Urothelium cell line (cell line): ENCODE measurements at regions not wholly inside any gene's neighbourhood (a gene's known extent, or its start where the extent isn't known, plus 50 kb on each side); places are given as distances from the start of the nearest gene placed in this dataset.

ENCODE experiments used
- DNase-seq: peaks from one replicate; pipeline ENCODE4 v3.0.0; 2011; ENCODE audit warnings: low spot score, mixed read lengths
- FAIRE-seq: peaks from 2 replicates; lab custom pipeline; 2011; peaks lifted over from hg19 to GRCh38; lab: Jason Lieb, UNC

DNA sequence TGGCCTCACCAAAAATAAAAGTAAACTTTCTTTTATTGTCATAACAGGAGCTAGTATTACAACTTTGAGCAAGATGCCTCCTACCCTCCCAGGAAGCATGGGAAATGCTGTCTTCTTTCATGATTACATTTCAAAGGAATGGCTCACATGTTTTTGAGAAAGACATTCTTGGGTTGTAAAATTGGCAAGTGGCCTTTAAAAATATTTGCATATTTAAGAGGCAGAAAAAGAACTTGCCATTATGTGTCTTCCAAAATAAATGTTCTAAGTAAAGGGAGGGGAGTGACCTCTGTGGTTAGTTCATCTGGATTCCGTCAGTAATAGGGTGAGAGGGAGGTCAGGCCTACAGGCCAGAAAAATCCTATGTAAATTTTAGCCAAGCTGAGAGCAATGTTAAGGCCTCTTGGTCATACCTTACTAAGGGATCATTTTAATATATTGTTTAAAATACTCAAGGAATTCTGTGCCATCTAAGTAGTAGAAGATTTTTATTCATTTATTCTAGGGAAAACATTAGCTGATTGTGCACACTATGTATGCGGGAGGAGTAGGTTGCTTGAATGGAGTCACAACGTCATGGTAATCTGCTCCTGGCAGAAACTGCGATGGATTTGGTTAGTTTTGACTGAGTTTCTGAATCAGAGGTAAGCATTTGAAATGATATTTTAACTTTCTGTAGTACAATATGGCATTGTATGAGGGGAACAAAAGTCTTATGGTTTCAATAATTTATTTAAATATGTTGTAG lies 1485.7 kb upstream of the CDH9 start:
- FAIRE-seq (no peak), DNase-seq (no peak)

DNA sequence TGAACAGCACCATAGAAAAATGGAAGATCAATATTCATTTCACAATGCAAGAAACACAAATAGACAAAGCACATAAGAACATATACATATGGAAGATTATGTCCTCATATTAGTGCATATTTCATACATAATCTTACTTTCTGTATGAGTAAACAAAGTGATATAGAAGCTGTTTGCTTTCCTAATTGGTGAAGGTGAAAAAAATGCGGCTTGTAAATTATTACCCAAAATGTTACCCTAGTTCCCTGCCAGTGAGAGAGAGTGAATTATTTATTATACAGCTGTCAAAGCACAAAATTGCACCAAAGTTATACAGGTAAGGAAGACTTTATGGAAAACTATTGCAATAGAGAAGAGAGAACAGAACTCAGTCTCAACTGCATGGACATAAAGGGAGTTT lies 1485.0 kb upstream of the CDH9 start:
- no peak for FAIRE-seq
- DNase-seq: no peak

DNA sequence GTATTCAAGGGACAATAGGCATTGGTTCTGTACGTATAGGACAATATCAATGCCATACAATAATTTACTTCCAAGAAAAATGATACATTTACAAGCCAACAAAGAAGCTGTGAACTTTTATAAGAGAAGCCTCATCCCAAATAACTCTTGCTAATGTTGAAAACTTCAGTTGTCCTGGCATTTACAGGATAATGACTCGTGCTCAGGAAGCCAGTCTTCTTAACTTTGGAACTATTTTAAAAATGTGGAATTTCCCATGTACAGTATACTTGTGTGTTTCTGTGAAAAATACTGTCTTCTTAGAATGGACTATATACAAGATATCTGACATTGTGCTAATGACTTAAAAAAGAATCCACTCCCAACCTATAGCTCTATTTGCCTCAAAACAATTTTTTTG lies 1479.3 kb upstream of the CDH9 start:
- no peak for DNase-seq
- FAIRE-seq: no peak

DNA sequence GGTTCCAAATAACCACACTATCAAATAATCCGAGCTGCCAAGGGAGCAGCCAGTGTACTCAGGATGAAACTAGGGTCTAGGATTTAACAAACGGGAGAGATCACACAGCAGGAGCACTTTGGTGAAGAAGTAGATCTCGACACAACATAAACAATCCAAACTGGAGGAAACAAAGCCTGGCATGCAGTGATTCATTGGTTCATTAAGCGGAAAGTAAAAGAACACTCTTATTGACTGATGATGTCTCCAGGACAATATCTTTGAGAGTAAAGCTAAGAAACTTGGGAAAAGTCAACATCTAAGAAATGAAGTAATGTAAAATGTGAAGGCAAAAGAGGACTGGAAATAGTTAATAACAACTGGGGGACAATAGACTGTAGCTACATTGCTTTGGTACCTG lies 1478.3 kb upstream of the CDH9 start:
- FAIRE-seq: no peak
- DNase-seq: no peak

DNA sequence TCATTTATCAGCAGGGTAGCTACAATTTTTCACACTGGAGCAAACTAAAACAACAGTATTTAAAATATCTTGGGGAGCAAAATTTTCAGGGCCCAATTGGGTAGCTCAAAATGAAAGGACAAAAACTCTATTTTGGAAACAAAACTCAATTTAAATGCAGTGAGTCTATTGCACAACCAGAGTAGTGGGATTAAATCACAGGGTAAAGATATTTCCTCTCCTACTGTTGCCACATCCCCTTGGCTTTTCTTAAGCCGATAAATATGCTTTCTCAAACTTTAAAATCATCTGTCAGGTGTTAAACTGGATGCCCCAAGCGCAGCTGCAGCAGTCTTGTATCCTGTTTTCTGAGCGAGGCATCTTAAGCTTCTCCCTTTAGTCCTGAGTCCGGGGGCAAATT lies 1474.3 kb upstream of the CDH9 start:
- no peak for DNase-seq
- FAIRE-seq: no peak

DNA sequence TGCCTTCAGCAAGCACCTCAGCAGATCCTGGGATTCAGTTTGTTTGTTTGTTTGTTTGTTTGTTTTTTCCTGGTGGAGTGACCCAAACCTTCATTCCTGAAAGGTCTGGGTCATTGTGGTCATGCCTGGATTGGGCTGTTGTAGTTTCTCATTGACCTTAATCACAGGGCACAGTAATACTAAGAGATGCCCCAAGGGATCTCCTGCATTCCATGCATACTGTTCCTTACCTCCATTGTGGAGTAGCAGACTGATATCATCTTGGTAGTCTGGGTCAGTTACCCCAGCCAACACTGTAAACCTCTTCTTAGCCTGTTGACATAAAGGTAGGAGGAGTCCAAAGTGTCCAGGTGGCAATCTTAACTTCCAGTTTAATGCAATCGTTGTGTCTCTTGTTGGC lies 1466.7 kb upstream of the CDH9 start:
- DNase-seq (no peak), FAIRE-seq (no peak)

DNA sequence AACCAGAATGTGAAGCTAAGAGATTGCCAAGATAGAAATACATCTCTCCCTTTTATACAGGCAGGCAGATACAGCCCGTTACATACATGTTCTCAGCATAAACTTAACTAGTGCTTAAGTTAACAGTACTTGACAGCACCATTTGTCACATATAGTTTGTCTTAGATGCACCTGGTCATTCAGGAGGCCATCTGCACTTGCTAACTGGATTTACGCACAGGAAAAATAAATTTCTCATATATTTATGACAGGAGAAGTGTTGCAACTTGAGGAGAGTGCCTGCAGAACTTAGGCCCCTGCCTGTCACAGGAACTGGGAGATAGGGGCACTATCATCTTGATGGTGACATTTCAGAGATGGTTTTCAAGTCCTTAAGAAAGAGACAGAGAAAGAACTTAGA lies 1462.1 kb upstream of the CDH9 start:
- FAIRE-seq (no peak), DNase-seq (no peak)

DNA sequence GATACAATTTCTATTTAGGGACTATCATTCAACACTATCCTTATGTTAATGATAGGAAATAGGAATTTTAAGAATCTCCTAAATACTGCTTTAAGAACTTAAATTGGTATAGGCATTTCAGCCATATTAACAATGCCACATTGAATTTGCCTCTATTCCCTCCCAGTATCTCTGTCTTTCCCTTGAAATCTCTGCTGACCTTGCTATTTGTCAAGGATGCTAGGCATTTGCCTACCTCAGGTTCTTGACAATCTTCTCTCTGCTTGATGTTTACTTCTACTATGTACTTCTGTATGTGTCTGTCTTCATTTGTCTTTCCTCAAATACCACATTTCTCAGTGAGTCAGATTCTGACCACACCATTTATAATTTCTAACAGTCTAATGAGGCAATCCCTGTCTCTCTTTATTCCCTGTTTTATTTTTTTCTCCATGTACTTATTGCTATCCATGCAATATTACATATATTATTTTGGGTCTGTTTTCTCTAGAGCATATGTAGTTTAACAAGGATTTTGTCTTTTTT lies 1461.4 kb upstream of the CDH9 start:
- DNase-seq (no peak), FAIRE-seq (no peak)

DNA sequence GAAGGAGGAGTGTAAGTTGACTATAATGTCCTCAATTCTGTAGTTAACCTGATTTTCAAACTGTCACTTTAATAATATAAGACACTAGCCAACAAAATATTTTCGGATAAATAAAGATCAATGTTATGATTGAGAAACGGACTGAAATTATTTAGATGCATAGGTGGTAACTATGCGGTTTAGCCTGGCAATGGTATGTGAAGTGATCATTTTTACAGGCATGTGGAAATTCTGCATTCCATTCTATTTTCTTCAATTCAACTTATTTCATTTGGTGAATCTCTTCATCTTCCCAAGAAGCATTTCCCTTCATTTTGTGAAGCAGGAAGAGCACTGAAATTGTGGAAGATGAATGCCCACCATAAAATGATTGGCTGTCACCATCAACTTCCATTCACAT lies 1457.5 kb upstream of the CDH9 start:
- no peak for DNase-seq
- no peak for FAIRE-seq

DNA sequence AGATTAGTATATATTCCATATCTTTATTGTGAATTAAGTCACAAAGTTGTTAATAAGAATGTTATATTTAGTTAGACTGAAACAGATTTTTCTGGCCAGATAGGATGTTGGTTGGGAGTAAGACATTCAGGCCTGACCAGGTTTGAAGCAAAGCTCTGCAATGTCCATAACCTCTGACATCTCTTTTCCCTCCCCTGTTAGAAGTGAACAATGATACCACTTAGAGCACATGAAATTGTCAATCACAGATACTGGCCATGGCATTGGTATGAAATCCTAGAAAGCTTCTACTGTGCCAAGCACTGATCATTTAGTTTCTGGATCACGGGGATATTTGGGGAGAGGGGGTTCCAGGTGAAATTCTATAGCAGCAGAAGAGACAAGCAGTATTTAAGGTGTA lies 1455.1 kb upstream of the CDH9 start:
- FAIRE-seq (no peak), DNase-seq (no peak)

DNA sequence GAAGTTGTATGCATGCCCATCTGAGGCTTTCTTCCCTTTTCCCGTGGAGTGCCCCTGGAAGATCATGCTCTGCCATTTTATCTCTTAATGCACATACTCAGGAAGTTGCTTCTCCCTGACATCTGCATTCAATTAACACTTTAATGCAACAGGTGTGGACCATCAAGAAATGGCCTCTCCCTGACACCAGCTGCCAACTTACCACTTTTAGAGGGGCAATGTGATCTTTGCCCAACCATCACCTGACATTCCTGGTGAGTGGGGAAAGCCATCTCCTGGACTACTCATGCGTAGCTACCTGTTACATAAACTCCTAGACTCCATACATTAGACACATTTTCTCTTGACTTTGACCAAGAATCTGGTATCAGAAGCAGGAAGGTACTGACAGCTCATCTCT lies 1450.4 kb upstream of the CDH9 start:
- DNase-seq (no peak), FAIRE-seq (no peak)

DNA sequence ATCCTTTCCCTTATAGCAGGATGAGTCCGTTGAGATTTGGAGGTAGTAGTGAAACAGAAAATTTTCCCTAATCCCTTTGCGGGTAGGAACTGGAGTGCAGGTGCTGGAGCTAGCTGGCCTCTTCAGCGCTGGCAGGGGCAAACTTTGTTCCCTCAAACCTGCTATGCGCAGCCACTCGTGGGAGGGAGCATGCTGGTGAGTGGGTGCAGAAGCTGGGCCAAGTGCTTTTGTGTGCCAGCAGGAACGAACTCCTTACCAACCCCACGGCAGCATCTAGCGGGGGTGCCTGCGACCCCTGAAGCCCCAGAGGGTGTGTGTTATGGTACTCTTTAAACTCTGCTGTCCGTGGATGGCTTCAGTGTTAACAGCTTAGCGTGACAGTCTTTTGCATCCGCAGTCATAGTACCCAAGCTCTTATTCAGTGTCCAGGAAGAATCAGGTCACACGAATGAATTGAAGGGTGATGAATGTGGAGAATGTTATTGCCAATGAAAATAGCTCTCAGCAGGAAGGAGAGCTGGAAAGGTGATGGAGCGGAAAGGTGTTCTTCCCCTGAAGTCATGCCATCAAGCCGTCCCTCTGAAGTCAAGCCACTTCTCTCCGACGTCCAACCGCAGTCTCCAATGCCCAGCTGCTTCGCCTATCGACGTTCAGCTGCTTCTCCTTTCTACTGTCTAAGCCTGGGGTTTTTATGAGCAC lies 1445.1 kb upstream of the CDH9 start:
- FAIRE-seq: no peak

DNA sequence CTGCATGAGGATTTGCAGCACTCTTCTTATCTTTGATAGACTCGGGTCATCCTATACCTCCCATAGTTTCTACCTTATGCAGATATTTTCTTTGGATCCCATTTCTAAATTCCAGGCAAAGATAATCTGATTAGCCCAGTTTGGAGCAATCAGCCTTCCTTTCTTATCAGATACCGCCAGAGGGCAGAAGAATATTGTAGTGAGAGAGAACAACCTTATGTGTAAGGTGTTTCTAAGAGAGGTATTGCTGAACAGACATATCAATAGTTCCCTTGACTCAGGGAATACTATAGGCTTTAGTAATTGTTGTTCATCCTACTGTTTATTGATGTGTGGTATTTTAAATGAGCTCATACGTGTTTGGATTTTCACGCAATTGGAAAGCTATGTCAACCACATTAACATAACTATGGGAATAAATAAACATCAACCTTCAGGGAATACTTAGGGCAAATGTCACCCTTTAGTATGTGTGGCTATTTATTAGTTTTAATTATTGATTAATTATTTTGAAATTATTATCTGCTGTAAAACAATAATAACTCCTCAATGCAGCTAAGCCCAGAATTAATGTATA lies 1435.2 kb upstream of the CDH9 start:
- DNase-seq: peak; percentile 8
- FAIRE-seq: no peak

More for the DNA sequence above, 1445.1 kb upstream of the CDH9 start:
- no peak for DNase-seq

DNA sequence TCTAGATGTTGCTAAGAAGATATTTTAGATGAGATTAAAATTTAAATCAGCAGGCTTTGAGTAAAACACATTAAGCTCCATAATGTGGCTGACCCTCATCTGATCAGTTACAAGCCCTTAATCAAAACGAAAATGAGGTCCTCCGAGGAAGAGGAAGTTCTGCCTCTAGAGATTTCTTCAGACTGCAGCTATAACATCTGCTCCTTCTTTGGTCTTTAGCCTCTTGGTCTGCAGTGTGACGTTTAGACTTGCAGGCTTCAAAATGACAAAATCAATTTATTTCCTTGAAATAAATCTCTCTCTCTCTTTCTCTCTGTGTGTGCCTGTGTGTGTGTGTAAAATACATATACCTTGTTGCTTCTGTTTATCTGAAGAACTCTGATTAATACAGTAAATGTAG lies 1429.8 kb upstream of the CDH9 start:
- DNase-seq: no peak
- no peak for FAIRE-seq

DNA sequence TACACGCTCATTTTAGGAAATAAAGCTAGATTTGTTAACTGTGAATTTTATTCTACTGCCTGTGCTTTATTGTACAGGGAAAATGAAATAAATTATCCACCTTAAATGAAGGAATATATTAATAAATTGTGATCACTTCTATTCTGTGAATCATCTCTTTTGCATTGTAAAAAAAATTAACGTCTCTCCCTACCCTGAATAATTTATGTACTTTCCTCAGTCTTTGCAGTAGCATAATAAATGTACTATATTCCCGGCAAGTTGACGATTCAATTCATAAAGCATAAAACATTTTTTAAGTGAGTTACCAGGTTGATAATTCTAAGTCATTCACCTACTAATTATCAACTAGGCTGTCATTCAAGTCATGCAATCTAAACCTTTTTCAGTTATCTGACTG lies 1425.3 kb upstream of the CDH9 start:
- FAIRE-seq (no peak), DNase-seq (no peak)

DNA sequence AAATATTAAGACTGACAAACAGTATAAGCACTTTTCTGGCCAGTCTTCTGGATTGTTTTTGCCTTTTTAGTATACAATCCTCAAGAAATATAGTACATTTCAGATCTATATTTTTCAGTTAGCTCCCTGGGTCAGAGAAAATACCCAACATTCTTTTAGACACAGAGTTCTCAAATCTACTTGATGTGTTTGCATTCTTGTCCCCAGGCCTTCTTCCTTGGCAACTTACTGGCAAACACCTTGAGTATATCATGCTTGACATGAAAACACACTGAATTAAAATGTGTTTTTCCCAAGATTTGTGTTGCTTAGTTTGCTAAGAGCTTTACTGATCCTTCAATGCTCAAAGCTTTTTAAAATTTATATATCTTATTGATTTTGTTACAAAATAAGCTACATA lies 1413.1 kb upstream of the CDH9 start:
- no peak for FAIRE-seq

DNA sequence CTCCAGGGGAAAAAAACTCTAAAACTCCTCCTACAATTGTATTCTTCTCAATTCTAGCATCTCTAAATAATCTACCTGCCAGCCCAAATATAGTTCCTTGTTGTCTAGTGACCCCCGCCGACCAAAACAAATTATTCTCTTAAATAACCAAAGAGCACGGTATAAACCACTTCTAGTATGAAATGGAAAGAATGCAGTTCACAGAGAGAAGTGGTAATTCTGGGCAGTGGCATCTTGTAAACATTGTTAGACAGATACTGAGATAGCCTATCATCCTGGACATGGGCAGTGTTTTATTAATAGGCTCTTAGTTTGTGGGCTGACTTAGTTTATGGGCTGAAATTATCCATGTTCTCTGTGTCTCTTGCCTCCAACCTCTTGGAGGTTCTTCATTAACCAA lies 1412.6 kb upstream of the CDH9 start:
- no peak for DNase-seq
- FAIRE-seq: no peak

More for the DNA sequence above, 1413.1 kb upstream of the CDH9 start:
- DNase-seq: no peak

DNA sequence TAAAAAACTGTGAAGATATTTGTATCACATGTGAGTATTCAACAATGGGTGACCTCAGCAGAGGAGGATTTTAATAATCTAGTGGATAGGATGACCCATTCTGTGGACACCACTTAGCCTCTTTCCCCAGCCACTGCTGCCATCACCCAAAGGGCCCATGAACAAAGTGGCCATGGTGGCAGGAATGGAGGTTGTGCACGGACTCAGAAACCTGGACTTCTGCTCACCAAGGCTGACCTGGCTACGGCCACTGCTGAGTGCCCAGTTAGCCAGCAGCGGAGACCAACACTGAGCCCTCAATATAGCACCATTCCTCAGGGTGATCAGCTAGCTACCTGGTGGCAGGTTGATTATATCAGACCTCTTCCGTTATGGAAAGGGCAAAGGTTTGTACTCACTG lies 1410.4 kb upstream of the CDH9 start:
- no peak for DNase-seq
- FAIRE-seq: no peak

DNA sequence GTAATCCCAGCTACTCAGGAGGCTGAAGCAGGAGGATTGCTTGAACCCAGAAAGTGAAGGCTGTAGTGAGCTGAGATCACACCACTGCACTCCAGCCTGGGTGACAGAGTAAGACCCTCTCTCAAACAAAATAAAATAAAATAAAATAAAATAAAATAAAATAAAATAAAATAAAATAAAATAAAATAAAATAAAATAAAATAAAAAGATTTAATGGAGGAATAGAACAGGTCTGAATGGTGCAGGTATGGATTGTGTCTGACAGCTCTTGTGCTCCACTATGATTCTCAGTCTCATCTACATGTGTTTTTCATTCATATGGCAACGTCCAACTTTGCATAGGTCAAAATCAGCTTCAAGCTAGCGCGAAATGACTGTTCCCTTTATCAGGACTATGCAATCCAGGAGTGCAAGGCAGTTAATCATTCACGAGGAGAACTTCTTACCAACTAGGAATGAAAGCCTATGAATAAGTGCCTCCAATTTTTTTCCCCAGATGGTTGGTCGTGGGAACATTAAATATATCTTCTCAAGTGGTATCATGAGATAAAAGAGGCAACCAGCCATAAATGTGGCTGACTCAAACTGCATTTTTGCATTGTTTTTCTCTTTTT lies 1392.3 kb upstream of the CDH9 start:
- DNase-seq (no peak), FAIRE-seq (no peak)

DNA sequence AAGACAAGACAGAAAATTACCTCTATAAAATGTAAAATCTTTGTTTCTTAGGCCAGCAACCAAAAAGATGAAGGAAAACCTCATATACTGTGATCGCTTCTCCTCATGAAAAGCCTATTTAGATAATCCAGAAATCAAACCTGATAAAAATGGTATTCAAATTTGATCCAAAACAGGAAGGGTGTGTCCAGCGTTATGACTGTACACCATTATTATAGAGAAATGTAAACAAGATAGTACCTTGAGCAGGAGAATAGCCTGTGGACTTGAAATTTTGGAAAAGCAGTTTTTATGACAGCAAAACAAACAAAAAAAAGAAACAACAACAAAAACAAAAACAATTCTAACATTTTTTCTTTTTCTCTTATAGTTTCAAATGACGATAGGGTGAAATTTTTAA lies 1382.8 kb upstream of the CDH9 start:
- FAIRE-seq: no peak
- no peak for DNase-seq

DNA sequence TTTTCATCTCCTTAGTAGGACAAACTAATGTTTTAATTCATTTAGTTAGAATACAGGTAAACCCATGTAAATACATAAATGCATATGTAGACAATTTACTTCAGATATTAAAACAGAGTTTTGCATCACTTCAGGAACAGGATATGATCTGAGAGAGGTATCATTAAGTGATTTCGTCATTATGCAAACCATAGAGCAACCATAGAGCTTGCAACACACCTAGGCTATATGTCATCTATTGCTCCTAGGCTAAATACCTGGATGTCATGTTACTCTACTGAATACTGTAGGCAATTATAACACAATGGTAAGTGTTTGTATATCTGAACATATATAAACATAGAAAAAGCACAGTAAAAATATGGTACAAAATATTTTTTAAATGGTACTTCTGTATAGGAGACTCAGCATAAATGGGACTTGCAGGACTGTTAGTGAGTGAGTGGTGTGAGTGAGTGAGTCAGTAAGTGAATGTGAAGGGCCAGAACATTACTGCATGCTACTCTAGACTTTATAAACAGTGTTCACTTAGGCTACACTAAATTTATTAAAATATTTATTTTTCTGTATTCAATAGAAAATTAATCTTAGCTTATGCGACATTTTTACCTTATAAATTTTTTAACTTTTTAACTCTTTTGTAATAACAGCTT lies 1377.5 kb upstream of the CDH9 start:
- FAIRE-seq (no peak), DNase-seq (no peak)
